Muscle of leg (tissue), 3 donors: ENCODE measurements at regions not wholly inside any gene's neighbourhood (a gene's known extent, or its start where the extent isn't known, plus 50 kb on each side); places are given as distances from the start of the nearest gene placed in this dataset.
"Not testable (repeated sequence)": the region's sequence is repeated elsewhere in the genome, so short reads cannot be mapped to it uniquely, and the experiment has no call there.

ENCODE experiments used
- DNase-seq: peaks from one replicate; pipeline ENCODE4 v3.0.0; 2013
- H3K27ac ChIP-seq: one replicate; pipeline ENCODE4 v1.5.1; 2013; ENCODE audit warnings: mild to moderate bottlenecking, low read length, control low read depth
- H3K27me3 ChIP-seq: one replicate; pipeline ENCODE4 v1.6.1; 2013; ENCODE audit warnings: low read length; ENCODE audit not compliant: control insufficient read depth, insufficient read depth
- H3K36me3 ChIP-seq: one replicate; pipeline ENCODE4 v1.6.1; 2013; ENCODE audit warnings: low read length; ENCODE audit not compliant: control insufficient read depth, insufficient read depth
- H3K4me1 ChIP-seq: one replicate; pipeline ENCODE4 v1.6.1; 2013; ENCODE audit warnings: low read length; ENCODE audit not compliant: control insufficient read depth, insufficient read depth
- H3K4me3 ChIP-seq: one replicate; pipeline ENCODE4 v1.5.1; 2013; ENCODE audit warnings: low read length, control low read depth
- H3K9me3 ChIP-seq: replicated peaks from 2 replicates; pipeline ENCODE4 v1.6.1; 2013; ENCODE audit warnings: low read depth, low read length; ENCODE audit not compliant: control insufficient read depth
- WGBS: methylation state at CpG from one replicate; pipeline ENCODE4 v1.1.5; 2013; ENCODE audit warnings: missing lambda C conversion rate; ENCODE audit not compliant: insufficient coverage; 5-methylcytosine and 5-hydroxymethylcytosine counted together

GRCh38 chr1:96519851-96520578, 201.6 kb upstream of the PTBP2 start:
- no peaks in the 10 kb centered on the region for H3K27me3 ChIP-seq
- DNase-seq: no peak
- no peaks in the 10 kb centered on the region for H3K9me3 ChIP-seq
- no peak overlapping the region for H3K4me3 ChIP-seq
- peaks cover 5% of the 10 kb centered on the region for H3K4me1 ChIP-seq
- no peak overlapping the region for H3K27ac ChIP-seq
- 80% methylated on average over 1 of the region's 9 CpGs for whole genome bisulfite sequencing
- H3K36me3 ChIP-seq: no peaks in the 10 kb centered on the region

- peaks cover 5% of the 10 kb centered on the region for H3K4me1 ChIP-seq
- no peaks in the 10 kb centered on the region for H3K27me3 ChIP-seq
- no peak overlapping the region for H3K4me3 ChIP-seq
- H3K9me3 ChIP-seq: no peaks in the 10 kb centered on the region
- H3K36me3 ChIP-seq: no peaks in the 10 kb centered on the region
- WGBS: 0% methylated on average over 1 of the region's 3 CpGs
- DNase-seq: peak; percentile 61
- no peak overlapping the region for H3K27ac ChIP-seq
These were observed 201.0 kb upstream of the PTBP2 start for GRCh38 chr1:96520579-96520947.

DNA sequence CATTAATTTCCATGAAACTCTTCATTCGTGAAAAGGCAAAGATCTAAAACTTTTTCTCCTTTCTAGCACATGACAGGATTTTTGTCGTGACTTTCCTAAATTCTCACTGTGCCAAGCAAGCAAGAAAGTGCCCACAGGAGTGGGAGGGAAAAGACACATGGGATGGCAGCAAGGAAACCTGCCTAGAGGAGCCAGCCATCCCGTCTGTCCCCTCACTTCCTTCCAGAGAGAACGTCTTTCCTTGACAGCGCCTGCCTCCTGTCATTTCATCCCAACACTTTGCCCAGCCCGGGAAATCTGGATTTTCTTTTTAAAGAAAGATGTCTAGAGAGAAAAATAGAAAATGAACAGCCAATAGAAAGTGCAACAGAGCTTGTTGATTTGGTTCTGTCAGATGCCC, 200.6 kb upstream of the PTBP2 start:
- no peaks in the 10 kb centered on the region for H3K9me3 ChIP-seq
- no peak overlapping the region for H3K4me3 ChIP-seq
- no peaks in the 10 kb centered on the region for H3K27me3 ChIP-seq
- H3K4me1 ChIP-seq: peaks cover 5% of the 10 kb centered on the region
- H3K36me3 ChIP-seq: no peaks in the 10 kb centered on the region
- no peak overlapping the region for H3K27ac ChIP-seq
- no peak for DNase-seq
- WGBS: no CpG with 5 or more reads among the region's 6 CpGs

DNA sequence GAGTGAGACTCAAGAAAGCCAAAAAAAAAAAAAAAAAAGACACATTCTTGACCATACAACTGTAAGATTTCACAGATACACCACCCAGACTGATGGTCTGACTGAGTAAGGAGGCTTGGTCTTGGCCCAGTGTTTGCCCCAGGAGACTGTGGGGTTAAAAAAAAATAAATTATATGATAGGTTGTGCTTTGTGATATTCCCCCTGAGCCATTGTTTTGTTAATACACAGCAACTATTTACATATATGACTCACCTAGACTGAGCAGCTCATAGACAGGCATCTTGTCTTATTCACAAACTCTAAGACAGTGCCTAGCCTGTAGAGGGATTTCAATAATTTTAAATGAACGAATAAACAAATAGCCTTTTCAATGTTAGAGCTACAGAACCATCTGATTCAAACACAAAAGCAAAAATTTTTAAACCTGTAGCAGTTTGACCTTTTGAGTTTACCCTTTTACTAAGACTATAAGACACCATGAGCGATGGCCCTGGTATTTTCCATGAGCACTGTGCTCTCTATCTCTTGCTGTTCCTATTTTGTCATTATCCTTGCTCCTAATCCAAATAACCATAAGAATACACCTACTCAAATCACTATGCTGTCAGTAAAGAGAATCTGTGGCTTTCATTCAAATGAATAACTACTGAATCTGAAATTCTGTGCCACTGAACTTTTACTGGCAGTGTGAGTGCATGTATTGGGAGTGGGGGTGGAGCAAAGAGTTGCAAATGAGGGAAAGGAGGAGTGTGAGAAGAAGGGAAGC, 199.4 kb upstream of the PTBP2 start:
- Histone ChIP-seq H3K27ac (no peak overlapping the region), H3K4me3 (no peak overlapping the region), H3K9me3 (no peaks in the 10 kb centered on the region), H3K36me3 (no peaks in the 10 kb centered on the region), H3K27me3 (no peaks in the 10 kb centered on the region), H3K4me1 (peaks cover 5% of the 10 kb centered on the region)
- DNase-seq: no peak
- 94% methylated on average over 1 of the region's 2 CpGs for WGBS

DNA sequence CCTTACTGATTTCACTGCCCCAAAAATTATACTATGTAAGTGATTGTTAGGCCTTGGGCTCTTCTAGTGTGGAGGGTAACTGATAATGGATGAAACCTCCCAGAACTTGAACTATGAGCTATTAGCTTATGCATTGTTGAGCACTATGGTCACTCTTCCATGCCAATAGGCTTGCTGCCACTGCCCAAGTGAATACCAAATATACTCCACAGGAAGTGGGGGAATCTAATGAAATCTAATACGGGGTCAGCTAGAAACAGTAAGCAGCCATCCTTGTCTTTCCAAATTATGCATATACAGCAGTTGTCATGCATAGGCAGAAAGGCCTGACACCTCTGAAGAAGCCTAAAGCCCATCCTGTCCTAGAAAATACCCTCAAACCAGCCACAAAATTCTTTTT, 198.7 kb upstream of the PTBP2 start:
- H3K27ac ChIP-seq: no peak overlapping the region
- no peak overlapping the region for H3K4me3 ChIP-seq
- H3K9me3 ChIP-seq: no peaks in the 10 kb centered on the region
- DNase-seq: no peak
- no peaks in the 10 kb centered on the region for H3K27me3 ChIP-seq
- H3K36me3 ChIP-seq: no peaks in the 10 kb centered on the region
- no CpG with 5 or more reads among the region's 1 CpG for WGBS
- peaks cover 5% of the 10 kb centered on the region for H3K4me1 ChIP-seq

DNA sequence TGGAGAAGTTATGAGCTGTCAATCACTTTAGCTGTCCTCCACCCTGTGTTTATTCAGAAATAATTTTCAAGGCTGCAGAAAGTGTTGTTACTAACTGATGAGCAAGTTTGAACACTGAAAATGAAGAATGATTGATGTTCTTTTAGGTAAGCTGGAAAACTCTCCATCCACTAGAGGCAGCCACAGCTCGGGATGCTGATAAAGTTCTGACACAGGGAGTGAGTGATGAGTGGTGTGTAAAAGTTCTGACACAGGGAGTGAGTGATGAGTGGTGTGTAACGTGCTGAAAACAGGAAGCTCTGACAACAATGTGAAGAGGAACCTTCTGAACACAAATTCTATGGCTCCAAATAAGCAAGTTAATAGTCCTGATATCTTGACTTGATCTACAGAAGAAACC, 197.5 kb upstream of the PTBP2 start:
- no peak for DNase-seq
- no CpG with 5 or more reads among the region's 2 CpGs for WGBS

DNA sequence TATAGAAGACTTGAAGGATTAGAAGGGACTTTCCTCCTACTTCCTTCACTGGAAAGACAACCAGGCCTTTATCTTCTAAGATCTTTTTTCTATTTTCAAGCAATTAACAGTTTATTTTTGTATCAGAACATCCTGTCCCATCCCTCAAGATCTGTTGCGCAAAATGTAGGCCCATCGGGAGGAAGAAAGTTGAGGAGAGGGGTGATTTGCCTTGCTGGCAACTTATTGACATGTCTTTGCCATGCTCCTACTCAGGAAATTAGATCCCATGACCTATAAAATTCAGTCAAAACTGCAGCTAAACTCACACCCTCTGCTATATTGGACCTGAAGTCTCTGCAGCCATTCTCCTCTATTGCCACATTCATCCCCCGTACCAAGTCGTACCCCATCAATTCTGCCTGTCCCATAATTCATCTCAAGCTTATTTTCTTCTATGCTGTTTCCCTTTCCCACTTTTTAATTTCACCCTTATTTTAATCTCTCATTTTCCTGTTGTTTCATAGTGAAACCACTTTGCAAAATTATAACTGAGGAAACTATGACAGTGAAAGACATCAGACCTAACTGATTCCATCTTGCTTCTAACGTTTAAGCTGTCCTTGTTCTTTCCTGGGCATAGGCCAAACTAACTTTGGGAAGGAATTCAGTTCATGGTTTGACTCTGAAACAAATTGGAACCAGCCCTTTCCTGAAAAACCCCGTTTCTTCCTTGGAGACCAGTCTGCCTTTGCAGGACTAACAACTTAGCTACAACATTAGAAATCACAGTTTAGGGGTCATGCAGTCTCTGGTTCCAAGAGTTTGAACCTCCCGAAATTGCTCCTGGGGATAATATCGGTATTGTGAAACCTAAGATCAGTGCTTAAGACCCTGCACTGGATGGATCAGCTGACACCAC, 195.7 kb upstream of the PTBP2 start:
- Histone ChIP-seq H3K9me3 (peaks cover 8% of the 10 kb centered on the region), H3K27ac (no peak overlapping the region), H3K4me1 (no peaks in the 10 kb centered on the region), H3K27me3 (no peaks in the 10 kb centered on the region), H3K36me3 (no peaks in the 10 kb centered on the region), H3K4me3 (no peak overlapping the region)
- peak; percentile 87 for DNase-seq
- WGBS: 59% methylated on average over 4 of the region's 8 CpGs

More for the DNA sequence above, 197.5 kb upstream of the PTBP2 start:
- Histone ChIP-seq H3K4me1 (peaks cover 5% of the 10 kb centered on the region), H3K27me3 (no peaks in the 10 kb centered on the region), H3K4me3 (no peak overlapping the region), H3K36me3 (no peaks in the 10 kb centered on the region), H3K9me3 (peaks cover 6% of the 10 kb centered on the region), H3K27ac (no peak overlapping the region)

GRCh38 chr1:96528672-96529071, 192.9 kb upstream of the PTBP2 start:
- H3K4me3 ChIP-seq, H3K27ac ChIP-seq: not testable (repeated sequence)
- WGBS: 100% methylated on average over 1 of the region's 1 CpG

DNA sequence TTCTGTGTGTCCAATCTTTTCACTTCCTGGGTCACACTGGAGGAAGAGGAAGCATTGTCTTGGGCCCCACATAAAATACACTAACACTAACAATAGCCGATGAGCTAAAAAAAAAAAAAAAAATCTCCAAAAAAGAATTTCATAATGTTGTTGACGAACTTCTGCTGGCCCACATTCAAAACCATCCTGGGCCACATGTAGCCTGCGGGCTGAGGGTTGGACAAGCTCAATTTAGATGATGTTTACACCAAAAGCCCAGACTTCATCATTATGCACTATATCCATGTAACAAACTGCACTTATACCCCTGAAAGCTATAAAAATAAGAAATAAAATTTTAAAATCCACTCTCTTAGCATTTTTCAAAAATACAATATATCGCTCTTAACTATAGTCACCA, 187.8 kb upstream of the PTBP2 start:
- no peaks in the 10 kb centered on the region for H3K36me3 ChIP-seq
- no peak overlapping the region for H3K4me3 ChIP-seq
- DNase-seq: no peak
- peaks cover 5% of the 10 kb centered on the region for H3K9me3 ChIP-seq
- H3K27ac ChIP-seq: no peak overlapping the region
- WGBS: no CpG with 5 or more reads among the region's 4 CpGs
- no peaks in the 10 kb centered on the region for H3K27me3 ChIP-seq
- H3K4me1 ChIP-seq: peaks cover 5% of the 10 kb centered on the region

More at GRCh38 chr1:96528672-96529071, 192.9 kb upstream of the PTBP2 start:
- H3K27me3 ChIP-seq, H3K4me1 ChIP-seq, H3K9me3 ChIP-seq, H3K36me3 ChIP-seq, DNase-seq: not testable (repeated sequence)

DNA sequence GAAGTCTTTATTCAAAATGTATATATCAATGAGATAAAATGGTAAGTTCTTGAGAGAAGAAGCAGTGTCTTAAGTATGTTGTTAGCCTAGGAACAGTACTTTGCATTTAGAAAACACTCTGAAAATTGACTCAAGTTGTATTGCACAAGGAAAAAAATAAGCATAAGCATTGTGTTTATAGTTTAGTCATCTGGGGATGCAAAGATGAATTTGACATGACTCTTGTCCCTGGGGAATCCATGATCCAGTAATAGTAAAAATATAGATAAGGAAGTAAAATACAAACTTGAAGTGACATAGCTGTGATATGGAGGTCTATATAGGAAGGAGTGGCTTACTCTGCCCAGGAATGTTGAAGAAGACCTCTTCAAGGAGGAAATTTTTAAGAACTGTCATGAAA, 185.0 kb upstream of the PTBP2 start:
- H3K27me3 ChIP-seq: no peaks in the 10 kb centered on the region
- no peak overlapping the region for H3K27ac ChIP-seq
- H3K4me1 ChIP-seq: peaks cover 8% of the 10 kb centered on the region
- no peak for DNase-seq
- no peaks in the 10 kb centered on the region for H3K9me3 ChIP-seq
- H3K36me3 ChIP-seq: no peaks in the 10 kb centered on the region
- H3K4me3 ChIP-seq: no peak overlapping the region
